GM18505 (cell line): ENCODE measurements at regions not wholly inside any gene's neighbourhood (a gene's known extent, or its start where the extent isn't known, plus 50 kb on each side); places are given as distances from the start of the nearest gene placed in this dataset.
A peak's percentile ranks its signal among the peaks of the same experiment; 100 is the strongest.
"Not testable (repeated sequence)": the region's sequence is repeated elsewhere in the genome, so short reads cannot be mapped to it uniquely, and the experiment has no call there.

Experiments
- ATAC-seq: cut with Tn5 transposase; IDR thresholded peaks from one replicate; pipeline ENCODE4 v1.9.1; 2021; ENCODE audit not compliant: unreplicated experiment
- POLR2A ChIP-seq: IDR thresholded peaks from 4 replicates; pipeline ENCODE4 v1.6.1; 2011; ENCODE audit warnings: borderline replicate concordance; ENCODE audit not compliant: insufficient read depth, insufficient read length; ENCODE audit errors: extremely low read depth

DNA sequence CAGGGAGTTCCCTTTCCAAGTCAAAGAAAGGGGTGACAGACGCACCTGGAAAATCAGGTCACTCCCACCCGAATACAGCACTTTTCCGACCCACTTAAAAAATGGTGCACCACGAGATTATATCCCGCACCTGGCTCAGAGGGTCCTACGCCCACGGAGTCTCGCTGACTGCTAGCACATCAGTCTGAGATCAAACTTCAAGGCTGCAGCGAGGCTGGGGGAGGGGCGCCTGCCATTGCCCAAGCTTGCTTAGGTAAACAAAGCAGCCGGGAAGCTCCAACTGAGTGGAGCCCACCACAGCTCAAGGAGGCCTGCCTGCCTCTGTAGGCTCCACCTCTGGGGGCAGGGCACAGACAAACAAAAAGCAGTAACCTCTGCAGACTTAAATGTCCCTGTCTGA is 277.8 kb upstream of the ARHGAP42 start:
- ATAC-seq, result not testable (repeated sequence)

- ATAC-seq, result no peak
- no peak for TF ChIP-seq POLR2A
Observed at GRCh38 chr11:100419518-100419917, 267.6 kb upstream of the ARHGAP42 start.

GRCh38 chr11:100434821-100435641 is 252.1 kb upstream of the ARHGAP42 start:
- no peak for TF ChIP-seq POLR2A
- no peak for ATAC-seq

DNA sequence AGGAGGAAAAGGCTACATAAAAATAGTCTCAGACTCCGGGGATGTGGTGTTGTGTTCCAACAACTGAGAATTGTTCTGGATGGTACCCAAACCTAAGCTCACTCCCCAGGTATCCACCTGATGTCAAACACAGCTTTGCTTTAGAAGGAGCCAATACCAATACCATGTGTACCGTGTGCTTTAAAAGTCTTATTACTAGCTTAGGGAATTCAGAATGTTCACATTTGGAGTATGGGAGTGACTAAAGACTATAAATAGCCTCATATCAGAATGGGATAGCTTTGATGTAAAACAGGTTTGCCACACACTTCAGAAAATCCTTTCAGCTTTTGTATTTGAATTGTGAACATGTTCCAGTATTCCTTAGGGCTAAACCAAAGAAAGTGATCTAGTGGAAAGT is 248.7 kb upstream of the ARHGAP42 start:
- no peak for ATAC-seq
- TF ChIP-seq POLR2A, result no peak

DNA sequence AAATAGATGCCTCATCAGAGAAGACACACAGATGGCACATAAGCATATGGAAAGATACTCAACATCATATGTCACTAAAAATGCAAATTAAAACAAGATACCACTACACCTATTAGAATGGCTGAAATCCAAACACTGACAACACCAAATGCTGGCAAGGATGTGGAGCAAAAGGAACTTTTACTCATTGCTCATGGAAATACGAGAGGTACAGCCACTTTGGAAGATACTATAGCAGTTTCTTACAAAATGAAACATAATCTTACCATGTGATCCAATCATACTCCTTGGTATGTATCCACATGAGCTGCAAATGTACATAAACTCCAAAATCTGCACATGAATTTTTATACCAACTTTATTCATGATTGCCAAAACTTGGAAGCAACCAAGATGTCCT is 246.0 kb upstream of the ARHGAP42 start:
- no peak for ATAC-seq
- no peak for TF ChIP-seq POLR2A

DNA sequence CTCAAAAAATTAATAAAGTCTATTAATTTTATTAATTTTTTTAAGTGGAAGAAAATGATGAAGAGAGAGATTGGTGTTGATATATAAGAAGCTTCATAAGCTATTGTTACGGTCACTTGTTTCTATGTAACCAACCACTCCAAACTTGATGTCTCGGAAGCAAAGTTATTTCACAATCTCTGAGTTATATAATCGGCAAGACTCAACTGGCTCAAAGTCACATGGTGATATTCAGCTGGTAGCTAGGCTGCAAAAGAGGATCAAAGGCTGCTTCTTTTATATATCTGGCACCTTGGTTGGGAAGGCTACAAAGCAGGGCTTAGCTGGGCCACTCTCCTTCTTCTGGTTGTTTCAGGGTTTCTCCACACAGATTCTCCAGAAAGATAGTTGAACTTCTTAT is 245.1 kb upstream of the ARHGAP42 start:
- ATAC-seq, result no peak
- no peak for TF ChIP-seq POLR2A

DNA sequence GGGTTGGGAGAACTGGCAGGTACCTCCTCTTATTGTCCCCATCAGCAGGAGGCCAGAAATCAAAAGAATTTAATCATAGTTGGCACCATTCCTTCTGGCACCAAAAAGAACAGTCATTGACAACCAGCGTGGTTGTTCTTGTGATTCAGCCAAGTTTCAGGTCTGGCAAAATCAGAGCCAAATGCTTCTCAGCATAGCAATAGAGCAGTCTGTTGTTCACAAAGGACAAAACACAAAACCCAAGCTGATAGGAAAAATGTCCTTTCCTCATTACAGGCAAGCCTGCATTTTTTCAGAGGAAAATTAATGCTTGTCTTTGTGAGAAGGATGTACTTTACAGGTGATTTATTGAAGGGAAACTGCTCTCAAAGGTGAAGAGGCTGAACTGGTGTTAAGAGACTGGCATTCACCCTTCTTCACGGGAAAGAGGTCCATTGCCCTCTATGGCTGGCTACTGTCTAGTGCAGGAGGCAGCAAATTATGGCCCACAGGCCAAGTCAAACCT is 241.8 kb upstream of the ARHGAP42 start:
- no peak for ATAC-seq
- TF ChIP-seq POLR2A, result no peak

GRCh38 chr11:100451801-100452460 is 235.2 kb upstream of the ARHGAP42 start:
- ATAC-seq, result not testable (repeated sequence)

GRCh38 chr11:100459811-100460210 is 227.3 kb upstream of the ARHGAP42 start:
- no peak for TF ChIP-seq POLR2A
- no peak for ATAC-seq

GRCh38 chr11:100460426-100460825 is 226.7 kb upstream of the ARHGAP42 start:
- no peak for ATAC-seq

DNA sequence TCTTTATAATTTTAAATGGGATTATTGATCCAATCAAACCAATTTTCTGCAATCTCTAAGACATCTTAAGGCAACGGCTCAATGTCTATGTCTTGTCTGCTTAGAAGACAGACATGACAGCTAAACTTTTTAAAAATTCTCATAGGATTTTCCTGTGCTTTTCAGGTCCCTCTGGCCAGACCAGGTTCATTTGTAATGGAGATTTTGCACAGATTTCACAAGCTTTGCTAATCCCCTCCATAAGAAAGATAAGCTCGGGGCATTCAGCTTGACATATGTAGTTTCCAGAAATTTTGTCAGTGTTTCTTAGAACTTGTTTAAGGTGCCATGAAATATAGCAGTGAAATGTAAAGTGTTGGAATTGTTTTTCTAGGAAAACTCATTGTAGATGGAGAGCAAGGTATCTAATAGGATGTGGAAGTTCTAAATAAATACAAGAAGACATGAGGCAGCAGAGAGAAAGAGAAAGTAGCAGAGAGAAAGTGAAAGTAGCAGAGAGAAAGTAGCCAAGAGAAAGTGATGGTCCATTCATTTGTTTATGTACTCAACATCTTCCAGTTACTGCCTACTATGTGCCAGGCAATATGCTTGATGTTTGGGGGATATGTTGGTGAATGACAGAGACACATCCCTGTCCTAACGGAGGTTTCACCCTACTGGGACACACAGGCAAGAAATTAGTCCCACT is 219.1 kb upstream of the ARHGAP42 start:
- peak; percentile 59 for ATAC-seq
- TF ChIP-seq POLR2A, result no peak

More at GRCh38 chr11:100460426-100460825, 226.7 kb upstream of the ARHGAP42 start:
- TF ChIP-seq POLR2A, result no peak

GRCh38 chr11:100469835-100470234 is 217.3 kb upstream of the ARHGAP42 start:
- no peak for ATAC-seq
- no peak for TF ChIP-seq POLR2A

DNA sequence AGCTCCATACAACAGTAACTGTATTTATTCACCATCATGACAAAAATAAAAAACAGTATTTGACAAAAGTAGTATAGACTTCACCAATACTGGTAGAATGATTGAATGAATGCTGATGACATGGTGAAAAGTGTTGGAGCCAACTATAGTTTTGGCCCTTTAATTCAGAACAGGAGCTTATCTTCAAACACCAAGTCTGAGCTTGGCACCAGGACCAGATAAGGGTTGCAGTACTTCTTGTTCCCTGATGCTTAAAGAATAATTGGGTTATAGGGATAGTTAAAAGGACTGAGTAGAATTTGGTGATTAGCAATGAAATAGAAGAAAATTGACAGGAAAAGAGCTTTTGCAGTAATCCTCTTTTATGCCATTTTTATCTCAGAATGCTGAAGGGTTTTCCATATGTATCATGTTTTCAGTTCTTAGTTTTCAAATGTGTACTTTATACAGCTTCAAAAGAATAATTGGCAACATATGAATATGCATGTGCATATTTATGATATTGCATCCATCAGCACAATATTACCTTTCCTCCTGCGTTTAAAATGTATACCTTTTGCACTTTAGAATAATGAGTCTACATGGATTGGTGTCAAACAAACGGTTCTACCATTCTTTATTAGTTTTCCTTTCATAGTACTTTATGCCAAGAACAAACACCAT is 214.2 kb upstream of the ARHGAP42 start:
- ATAC-seq, result no peak
- no peak for TF ChIP-seq POLR2A
